Stimulated activated CD4-positive, alpha-beta T cell treated with anti-CD3 and anti-CD28 coated beads, Interleukin-1b, Interleukin-23, amount 100 ng/mL, for 24 hours (primary cell): ENCODE measurements at regions not wholly inside any gene's neighbourhood (a gene's known extent, or its start where the extent isn't known, plus 50 kb on each side); places are given as distances from the start of the nearest gene placed in this dataset.

Experiments used
- DNase-seq, 4 experiments: peaks; one replicate each; pipeline ENCODE4 v3.0.0-alpha.2; 2020; ENCODE audit warnings: low read depth in 4 of 4, low spot score in 1 of 4

GRCh38 chr12:46432325-46432724 is 59.8 kb upstream of the SLC38A2 start:
- DNase-seq: no peak

- no peak for DNase-seq
These were observed 57.9 kb upstream of the SLC38A2 start for GRCh38 chr12:46430340-46430948.
